HG03342 (cell line): ENCODE measurements at regions not wholly inside any gene's neighbourhood (a gene's known extent, or its start where the extent isn't known, plus 50 kb on each side); places are given as distances from the start of the nearest gene placed in this dataset.
"Not testable (repeated sequence)": the region's sequence is repeated elsewhere in the genome, so short reads cannot be mapped to it uniquely, and the experiment has no call there.

Experiments
- ATAC-seq: cut with Tn5 transposase; IDR thresholded peaks from one replicate; pipeline ENCODE4 v1.9.1; 2021; ENCODE audit warnings: mild to moderate bottlenecking, moderate library complexity; ENCODE audit not compliant: unreplicated experiment

DNA sequence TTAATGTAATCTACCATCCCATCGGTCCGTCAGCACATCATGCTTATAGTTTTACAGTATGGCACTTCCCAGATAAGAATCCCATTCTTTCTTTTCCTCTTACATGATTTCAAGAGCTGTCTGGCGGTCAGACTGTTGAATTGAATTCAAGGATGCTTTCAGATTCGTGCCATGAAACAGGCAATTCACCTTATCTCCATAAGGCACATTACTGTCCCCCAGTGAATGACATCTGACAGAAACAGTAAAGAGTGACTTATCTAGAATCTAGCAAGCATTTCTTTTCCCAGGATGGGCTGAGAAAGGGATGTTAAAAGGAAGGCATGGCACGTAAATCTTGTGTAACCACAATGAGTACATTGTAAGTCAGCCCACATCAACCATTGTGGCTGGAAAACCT lies 61.1 kb upstream of the SEM1 start:
- ATAC-seq = no peak

DNA sequence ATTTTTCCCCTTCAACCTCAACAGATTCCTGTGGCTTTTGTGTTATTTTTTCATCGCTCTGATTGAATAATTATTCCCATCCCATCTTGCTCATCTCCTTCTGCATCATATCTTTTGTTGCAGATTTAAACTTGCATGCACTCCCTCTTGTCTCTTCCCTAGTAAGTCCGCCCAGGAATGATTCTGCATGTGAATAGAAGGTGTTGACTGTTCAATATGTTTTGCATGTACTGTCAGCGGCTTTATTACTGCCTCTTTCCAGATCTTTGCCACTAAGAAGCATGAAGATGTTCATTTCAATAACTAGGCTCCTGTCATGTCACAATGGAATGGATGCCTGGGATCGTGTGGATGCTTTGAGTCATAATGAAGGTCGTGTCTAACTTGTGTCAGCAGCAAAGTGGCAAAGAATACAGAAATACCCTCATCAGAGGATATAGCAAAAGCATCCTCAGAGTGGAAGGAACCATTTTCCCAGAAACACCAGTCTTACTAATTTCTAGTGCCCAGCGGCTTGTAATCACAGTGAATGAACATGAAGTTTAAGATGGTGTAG lies 62.6 kb upstream of the SEM1 start:
- ATAC-seq = no peak

- ATAC-seq = no peak
These were observed 63.8 kb upstream of the SEM1 start for GRCh38 chr7:96773483-96773882.

- ATAC-seq = no peak
These were observed 64.7 kb upstream of the SEM1 start for GRCh38 chr7:96774358-96774757.

DNA sequence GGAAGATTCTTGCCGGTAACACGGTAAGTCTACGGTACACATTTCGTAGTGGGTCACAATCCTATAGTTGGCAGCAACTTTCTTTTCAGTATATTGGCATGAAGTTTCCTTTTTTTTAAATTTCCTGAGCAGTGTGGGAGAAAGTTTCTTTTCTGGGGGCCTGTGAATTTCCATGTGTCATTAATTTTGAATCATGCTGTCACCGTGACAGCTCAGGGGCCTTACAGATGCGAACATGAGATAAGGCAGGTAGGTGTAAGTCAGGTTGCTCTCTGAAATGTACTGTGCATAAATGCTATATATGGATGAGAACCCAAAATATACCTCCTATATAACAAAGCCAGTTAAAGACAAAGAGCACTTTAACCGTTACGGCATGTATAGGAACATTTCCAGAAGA lies 65.4 kb upstream of the SEM1 start:
- ATAC-seq = no peak

GRCh38 chr7:96778263-96778662 lies 68.6 kb upstream of the SEM1 start:
- no peak for ATAC-seq

DNA sequence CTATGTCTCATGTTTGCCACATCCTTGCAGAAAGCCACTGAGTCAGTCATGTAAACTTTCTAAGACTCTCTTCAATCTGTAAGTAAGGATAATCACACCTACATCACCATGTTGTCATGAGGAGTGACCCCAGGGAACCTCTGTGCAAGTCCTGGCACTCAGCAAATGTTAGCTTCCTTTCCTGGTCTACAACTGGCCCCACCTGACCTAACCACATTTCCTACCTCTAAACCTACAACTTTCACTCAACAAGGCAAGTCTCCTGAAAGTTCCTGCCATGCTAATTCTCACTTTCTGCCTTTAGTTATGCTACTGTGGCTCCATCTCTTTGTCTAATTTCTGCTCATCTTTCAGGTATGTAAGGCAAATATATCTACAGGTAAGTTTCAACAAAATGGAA lies 72.3 kb upstream of the SEM1 start:
- ATAC-seq = no peak

- ATAC-seq = not testable (repeated sequence)
These were observed 73.1 kb upstream of the SEM1 start for GRCh38 chr7:96782686-96783298.

GRCh38 chr7:96784597-96784996 lies 75.0 kb upstream of the SEM1 start:
- no peak for ATAC-seq

- ATAC-seq = no peak
These were observed 76.8 kb upstream of the SEM1 start for GRCh38 chr7:96786261-96786997.

DNA sequence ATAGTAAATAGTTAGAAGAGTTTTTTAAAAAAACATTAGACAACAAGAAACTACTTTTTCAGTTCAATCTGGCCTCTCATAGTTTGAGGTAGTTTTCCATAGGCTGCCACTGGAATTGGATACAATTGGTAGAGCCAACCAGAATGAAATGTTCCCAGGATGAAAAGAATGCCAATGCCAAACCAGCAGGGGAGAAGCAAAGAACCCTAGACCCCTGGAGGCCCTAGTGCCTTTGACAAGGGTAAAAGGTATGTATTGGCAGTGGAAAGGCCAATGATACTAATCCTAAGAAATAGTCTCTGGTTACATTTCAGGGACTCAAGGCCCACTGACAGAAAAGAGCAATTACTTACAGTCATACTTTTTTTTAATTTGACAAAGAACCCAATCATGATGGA lies 77.4 kb upstream of the SEM1 start:
- no peak for ATAC-seq

GRCh38 chr7:96789914-96790313 lies 80.3 kb upstream of the SEM1 start:
- no peak for ATAC-seq

GRCh38 chr7:96792115-96792514 lies 82.5 kb upstream of the SEM1 start:
- no peak for ATAC-seq

DNA sequence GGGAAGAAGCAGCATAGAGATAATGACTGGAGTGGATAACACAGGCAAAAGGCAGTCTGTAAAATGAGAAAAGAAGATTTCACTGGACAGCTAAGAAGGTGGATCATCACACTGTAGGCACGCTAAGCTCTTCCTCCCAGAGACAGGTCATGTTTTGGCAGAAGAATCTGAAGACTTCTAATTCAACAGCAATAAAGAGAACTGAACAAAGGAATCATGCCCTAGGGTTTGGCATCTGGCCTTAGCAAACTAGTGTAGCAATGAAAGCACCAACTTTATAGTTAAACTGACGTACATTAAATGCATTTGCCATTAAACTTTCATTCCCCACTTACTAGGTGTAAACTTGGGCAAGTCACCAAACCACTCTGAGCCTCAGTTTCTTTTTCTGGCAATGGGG lies 84.4 kb upstream of the SEM1 start:
- ATAC-seq = no peak

- no peak for ATAC-seq
These were observed 90.5 kb upstream of the SEM1 start for GRCh38 chr7:96800122-96800521.

GRCh38 chr7:96800824-96801223 lies 91.2 kb upstream of the SEM1 start:
- ATAC-seq = no peak

DNA sequence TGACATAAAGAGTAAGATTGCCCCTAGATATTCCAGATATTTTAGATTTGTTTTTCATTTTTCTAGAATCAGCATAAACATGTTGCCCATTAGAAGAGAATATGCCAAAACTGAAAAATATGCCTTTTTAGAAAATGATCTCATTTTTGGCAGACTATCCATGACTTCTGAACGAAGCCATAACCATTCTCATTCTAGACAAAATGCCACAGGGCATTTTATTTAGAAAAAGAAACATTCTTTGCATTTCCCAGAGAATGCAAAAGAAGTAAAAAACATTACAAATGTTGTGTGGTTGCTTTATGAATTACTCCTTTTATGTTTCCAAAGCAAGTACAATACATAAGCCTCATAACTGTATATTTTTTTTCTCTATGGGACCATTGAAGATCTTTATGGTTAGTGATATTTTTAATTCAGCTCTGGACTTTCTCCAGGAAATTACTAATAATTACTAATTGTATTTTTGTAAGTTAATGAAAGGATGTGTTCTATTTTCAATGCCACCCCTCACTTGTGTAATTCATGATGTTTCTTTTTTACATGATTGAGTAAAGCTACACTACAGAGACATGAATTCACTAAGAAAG lies 109.6 kb upstream of the SEM1 start:
- ATAC-seq = no peak

- not testable (repeated sequence) for ATAC-seq
These were observed 111.5 kb upstream of the SEM1 start for GRCh38 chr7:96821131-96821530.

- no peak for ATAC-seq
These were observed 113.2 kb upstream of the SEM1 start for GRCh38 chr7:96822824-96823223.

DNA sequence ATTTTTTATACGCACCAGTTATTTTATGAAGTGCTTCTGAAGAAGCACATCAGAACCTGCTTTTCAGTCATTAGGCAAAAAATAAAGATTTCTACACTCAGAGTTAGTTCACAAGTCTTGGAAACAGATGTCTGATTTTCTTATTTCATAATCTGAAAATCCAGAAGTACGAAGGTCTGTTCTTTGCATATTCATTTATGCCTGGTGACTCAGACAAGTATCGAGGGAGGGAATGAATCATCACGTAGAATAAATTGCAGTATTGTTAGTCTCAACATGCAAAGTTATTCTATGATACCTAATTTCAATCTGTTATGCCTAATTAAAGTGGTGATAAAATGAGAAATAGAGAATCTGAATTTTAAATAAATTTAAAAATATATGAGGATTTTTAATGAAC lies 113.6 kb upstream of the SEM1 start:
- no peak for ATAC-seq

GRCh38 chr7:96824686-96825085 lies 115.0 kb upstream of the SEM1 start:
- no peak for ATAC-seq

DNA sequence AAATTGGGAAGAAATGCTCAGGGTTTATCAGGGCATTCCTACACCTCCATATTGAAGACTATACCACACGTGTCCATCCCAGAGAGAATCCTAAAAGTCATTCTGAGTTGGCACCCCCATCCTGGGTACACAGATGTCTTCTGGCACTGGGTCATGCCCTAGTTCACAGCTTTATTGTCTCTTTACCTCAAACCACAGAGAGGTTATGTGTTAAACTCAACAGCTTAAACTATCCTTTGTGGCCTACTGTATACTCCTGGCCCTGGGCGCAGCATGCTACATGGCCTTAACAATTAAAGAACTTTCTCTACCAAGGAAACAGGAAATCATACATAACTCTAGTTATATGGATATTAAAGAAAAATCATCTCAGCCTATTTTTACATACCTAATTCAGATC lies 115.6 kb upstream of the SEM1 start:
- no peak for ATAC-seq
